Omental fat pad (tissue), 3 donors: ENCODE measurements at regions not wholly inside any gene's neighbourhood (a gene's known extent, or its start where the extent isn't known, plus 50 kb on each side); places are given as distances from the start of the nearest gene placed in this dataset.

ENCODE experiments used
- ATAC-seq: fragments of 150-250 bp; one replicate; pipeline ENCODE4 v1.9.1; 2016; ENCODE audit warnings: mild to moderate bottlenecking, moderate library complexity; ENCODE audit not compliant: low FRiP score
- DNase-seq: peaks from one replicate; pipeline ENCODE4 v3.0.0-alpha.2; 2019; ENCODE audit warnings: low spot score
- TF ChIP-seq, protein P1 (sequence below), 3 donors: fragments of 450-650 bp; IDR thresholded peaks; one replicate each; pipeline ENCODE4 v1.5.1; 2016 to 2017; ENCODE audit warnings: antibody characterized with exemption in 3 of 3, mild to moderate bottlenecking in 3 of 3, moderate library complexity in 2 of 3

DNA sequence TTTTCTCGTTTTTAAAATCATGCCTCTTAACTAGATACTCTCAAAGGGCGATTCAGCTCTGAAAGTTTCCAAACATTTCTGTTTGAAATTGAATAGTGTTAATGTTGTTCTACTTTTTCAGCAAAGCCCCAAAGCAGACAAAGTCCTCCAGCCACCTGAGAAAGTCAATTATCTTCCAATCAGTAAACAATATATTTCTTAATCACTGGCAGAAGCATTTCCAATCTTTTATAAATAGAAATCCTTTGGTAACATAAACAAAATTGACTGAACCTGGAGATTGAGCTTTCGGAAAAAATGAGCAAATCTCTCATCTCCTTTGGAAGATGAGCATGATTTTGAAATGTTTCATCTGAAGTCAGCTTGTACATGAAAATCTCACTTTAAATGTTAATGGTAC, 84.4 kb upstream of the FIBIN start:
- TF ChIP-seq, protein P1, sequence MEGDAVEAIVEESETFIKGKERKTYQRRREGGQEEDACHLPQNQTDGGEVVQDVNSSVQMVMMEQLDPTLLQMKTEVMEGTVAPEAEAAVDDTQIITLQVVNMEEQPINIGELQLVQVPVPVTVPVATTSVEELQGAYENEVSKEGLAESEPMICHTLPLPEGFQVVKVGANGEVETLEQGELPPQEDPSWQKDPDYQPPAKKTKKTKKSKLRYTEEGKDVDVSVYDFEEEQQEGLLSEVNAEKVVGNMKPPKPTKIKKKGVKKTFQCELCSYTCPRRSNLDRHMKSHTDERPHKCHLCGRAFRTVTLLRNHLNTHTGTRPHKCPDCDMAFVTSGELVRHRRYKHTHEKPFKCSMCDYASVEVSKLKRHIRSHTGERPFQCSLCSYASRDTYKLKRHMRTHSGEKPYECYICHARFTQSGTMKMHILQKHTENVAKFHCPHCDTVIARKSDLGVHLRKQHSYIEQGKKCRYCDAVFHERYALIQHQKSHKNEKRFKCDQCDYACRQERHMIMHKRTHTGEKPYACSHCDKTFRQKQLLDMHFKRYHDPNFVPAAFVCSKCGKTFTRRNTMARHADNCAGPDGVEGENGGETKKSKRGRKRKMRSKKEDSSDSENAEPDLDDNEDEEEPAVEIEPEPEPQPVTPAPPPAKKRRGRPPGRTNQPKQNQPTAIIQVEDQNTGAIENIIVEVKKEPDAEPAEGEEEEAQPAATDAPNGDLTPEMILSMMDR (IDR thresholded peaks at IDR 0.05): no peak
- DNase-seq (no peak), ATAC-seq (no peak)

GRCh38 chr11:26909991-26910591, 83.8 kb upstream of the FIBIN start:
- DNase-seq (no peak), ATAC-seq (no peak)
- TF ChIP-seq, protein P1 (IDR thresholded peaks at IDR 0.05): no peak

DNA sequence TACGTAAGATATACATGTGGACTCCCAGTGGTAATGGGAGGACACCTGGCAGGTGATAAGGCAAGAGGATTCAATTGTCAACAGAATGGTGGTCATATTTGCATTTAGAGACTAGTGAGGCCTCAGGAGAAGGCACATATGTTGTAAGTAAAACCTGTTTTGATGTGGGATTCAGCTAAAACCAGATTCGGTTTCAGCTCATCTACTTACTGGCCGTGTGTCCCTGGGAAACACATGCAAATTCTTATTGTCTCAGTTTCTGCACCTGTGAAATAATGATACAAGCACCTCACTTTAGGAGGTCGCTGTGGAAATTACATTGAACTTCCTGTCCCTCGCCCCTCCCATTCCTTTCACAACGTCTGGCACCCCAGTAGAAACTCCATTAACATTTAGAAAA, 78.9 kb upstream of the FIBIN start:
- no peak for ATAC-seq
- TF ChIP-seq, protein P1 (IDR thresholded peaks at IDR 0.05): no peak

GRCh38 chr11:26916805-26917204, 77.1 kb upstream of the FIBIN start:
- DNase-seq (no peak), ATAC-seq (no peak)
- TF ChIP-seq, protein P1 (IDR thresholded peaks at IDR 0.05): no peak

More for the DNA sequence above, 78.9 kb upstream of the FIBIN start:
- DNase-seq: no peak

DNA sequence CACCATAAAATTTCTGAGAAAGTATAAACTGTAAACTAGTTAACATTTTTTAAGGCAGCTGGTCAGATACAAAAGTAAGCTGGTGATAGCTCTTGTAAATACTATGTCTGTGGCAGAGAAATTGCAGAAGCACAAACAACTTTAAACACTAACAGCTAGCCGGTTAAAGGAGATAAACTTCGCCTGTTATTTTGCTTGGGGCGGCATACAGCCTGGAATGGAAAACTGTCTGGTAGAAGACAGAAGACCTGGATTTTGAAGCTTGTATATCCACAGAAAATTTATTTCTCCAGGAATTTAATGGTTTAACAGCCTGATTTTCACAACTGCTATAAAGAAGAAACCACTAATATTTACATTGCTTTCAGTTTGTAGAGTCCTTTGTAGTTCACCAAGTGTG, 65.3 kb upstream of the FIBIN start:
- no peak for DNase-seq
- TF ChIP-seq, protein P1 (IDR thresholded peaks at IDR 0.05): no peak
- ATAC-seq: no peak

GRCh38 chr11:26929806-26930517, 64.0 kb upstream of the FIBIN start:
- TF ChIP-seq, protein P1 (IDR thresholded peaks at IDR 0.05): no peak
- ATAC-seq (no peak), DNase-seq (no peak)
